ENCODE measurements at regions not wholly inside any gene's neighbourhood (a gene's known extent, or its start where the extent isn't known, plus 50 kb on each side); places are given as distances from the start of the nearest gene placed in this dataset.
"Not testable (repeated sequence)": the region's sequence is repeated elsewhere in the genome, so short reads cannot be mapped to it uniquely, and the experiment has no call there.

DNA sequence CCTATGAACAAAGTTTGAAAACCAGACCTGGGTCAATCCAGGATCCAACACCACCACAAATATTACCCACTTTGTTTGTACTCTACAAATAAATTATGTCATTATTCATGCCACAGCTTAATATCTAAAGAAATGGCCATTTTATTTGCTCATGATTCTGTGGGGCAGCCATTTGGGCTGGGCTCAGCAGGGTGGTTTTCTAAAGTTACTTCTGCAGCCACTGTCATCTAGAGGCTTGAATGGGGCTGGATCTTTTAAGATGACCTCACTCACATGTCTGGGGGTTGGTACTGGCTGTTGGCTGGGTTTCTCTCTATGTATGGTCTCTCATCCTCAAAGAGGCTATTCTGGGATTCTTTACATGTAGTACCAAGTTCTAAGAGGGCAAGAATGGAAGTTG lies 96.2 kb downstream of the VCPKMT start:
- Mint-ChIP-seq H3K27ac (no peak overlapping the region), H3K9me3 (peaks cover 9 to 12% of the 10 kb centered on the region in 2 donors), H3K36me3 (ENCODE audit: insufficient read depth in 2 of 2) (peaks cover 21 to 45% of the 10 kb centered on the region in 2 donors), H3K4me3 (no peak overlapping the region), H3K4me1 (ENCODE audit: low read depth) (peaks cover 62% of the 10 kb centered on the region), H3K27me3 (ENCODE audit: low read depth) (no peaks in the 10 kb centered on the region)
- ATAC-seq (replicated peaks in 1 of 2) (no peak), DNase-seq (no peak)

DNA sequence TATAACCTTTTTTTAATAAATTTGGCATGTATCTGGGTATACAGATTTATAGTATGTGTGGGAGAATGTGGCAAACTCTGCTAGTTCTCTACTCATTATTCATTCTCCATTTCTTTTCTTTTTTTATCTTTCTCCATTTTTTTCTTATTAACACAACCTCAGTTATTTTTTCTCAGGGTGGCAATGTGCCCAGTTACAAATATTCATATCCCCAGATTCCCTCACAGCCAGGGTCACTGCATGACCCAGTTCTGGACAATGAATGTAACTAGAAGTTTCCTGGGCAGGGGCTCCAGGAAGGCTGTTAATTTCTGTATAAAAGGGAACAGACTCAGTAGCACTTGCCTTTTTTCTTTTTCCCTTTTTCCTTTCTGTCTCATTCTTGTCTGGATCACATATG lies 95.6 kb downstream of the VCPKMT start:
- no peak for ATAC-seq (replicated peaks in 1 of 2)
- H3K36me3 Mint-ChIP-seq (ENCODE audit: insufficient read depth in 2 of 2) = peaks cover 26 to 49% of the 10 kb centered on the region in 2 donors
- H3K4me1 Mint-ChIP-seq (ENCODE audit: low read depth) = peaks cover 60% of the 10 kb centered on the region
- H3K27ac Mint-ChIP-seq = peak overlapping the region; percentile 35
- H3K9me3 Mint-ChIP-seq = peaks cover 13 to 17% of the 10 kb centered on the region in 2 donors
- no peak for DNase-seq
- no peaks in the 10 kb centered on the region for H3K27me3 Mint-ChIP-seq (ENCODE audit: low read depth)
- H3K4me3 Mint-ChIP-seq = peak overlapping the region; percentile 53 to 58

DNA sequence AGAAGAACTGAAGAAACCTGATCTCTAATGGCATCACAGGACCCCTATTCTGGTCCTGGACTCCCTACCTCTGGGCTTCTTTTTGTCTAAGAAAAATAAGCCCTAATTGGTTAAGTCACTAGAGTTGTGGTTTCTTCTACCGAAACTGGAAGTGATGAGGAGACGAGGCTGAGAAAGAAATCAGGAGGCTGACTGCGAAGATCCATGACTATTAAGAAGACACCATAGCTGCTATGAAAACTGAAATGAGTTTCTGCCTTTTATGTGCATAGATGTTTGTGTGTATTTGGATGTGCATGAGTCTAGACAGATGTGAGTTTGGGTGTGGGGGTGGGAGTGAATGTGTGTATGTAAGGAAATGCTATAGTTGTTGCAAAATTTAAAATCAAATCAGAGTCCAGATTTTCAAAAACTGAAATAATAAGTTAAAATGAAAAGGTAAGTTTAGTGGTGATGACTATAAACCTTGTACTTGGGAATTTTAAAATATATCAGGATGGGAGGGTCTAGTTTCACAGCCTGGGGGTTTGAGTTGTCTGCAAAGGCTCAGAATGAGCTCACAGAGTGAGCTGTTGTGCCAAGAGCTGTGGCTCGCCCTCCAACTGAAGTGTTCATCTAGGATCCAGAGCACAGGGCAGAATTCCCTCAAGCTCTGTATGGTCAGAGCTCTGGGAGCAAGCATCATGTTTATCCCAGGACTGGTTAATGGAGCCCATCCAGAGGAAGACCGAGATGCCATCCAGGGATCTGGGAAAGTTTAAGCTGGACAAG lies 94.9 kb downstream of the VCPKMT start:
- ATAC-seq (replicated peaks in 1 of 2) = peak; percentile 63 to 68
- Mint-ChIP-seq H3K9me3 (peaks cover 10 to 18% of the 10 kb centered on the region in 2 donors), H3K36me3 (ENCODE audit: insufficient read depth in 2 of 2) (peaks cover 24 to 44% of the 10 kb centered on the region in 2 donors), H3K4me1 (ENCODE audit: low read depth) (peaks cover 55% of the 10 kb centered on the region), H3K4me3 (peak overlapping the region; percentile 53 to 58), H3K27ac (peak overlapping the region; percentile 35), H3K27me3 (ENCODE audit: low read depth) (no peaks in the 10 kb centered on the region)
- DNase-seq = peak in 1 of 2 donors; percentile 6

DNA sequence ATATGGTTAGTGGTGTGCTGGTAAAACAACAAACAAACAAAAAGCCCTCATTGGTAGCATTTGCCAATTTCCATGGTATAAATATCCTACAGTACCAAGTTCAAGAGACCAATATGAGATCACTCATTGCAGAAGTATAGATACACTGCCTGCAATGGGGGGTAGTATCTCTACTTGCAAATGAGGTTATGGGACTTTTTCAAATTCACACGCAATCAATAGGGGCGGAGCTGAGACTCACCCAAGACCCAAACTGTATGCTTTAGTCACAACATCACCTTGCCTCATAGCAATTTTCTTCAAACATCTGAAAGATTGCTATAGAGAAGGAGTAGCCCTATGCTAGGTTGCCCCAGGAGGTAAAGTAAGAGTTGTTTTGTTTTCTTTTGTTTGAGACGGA lies 93.7 kb downstream of the VCPKMT start:
- ATAC-seq (replicated peaks in 1 of 2) = peak; percentile 62 to 67
- Mint-ChIP-seq H3K27ac (no peak overlapping the region), H3K4me1 (ENCODE audit: low read depth) (peaks cover 44% of the 10 kb centered on the region), H3K4me3 (no peak overlapping the region), H3K27me3 (ENCODE audit: low read depth) (no peaks in the 10 kb centered on the region), H3K9me3 (peaks cover 10 to 20% of the 10 kb centered on the region in 2 donors), H3K36me3 (ENCODE audit: insufficient read depth in 2 of 2) (peaks cover 28 to 48% of the 10 kb centered on the region in 2 donors)
- DNase-seq = no peak

DNA sequence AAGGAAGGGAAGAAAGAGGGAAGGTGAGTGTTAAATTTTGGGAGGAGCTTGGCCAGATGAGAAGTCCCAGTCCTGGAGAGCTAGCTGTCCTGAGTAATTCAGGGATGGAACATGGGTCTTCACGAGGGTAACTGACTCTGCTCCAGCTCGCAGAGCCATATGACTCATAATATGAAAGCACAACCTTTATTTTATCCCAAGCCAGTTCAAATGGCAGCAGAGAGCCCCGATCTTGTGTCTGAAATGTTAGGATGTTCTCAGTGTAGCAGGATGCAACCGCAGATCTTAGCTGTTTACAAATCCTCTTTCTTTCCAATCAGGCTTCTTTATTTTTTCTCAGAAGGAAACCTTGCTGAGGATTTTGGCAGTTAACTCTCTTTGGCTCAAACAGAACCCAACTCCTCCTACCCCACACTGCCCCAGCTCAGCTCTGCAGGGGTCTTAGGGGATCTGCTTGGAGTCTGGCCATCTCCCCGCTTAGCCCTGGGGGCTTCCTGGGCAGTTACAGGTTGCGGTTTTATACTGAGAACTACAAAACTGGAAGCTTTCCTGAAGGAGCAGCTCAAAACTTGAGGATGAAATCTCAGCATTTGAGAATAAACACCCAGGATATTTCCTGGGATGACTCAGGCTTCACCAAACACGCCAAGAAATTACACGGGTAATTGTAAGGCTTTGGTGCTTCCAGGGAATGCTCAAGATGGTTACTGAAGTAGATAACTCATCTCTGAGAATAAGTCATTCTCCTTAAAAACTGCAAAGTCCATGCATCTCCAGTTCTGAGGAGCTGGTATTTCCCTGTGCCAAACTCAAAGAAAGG lies 92.5 kb downstream of the VCPKMT start:
- peaks cover 28 to 50% of the 10 kb centered on the region in 2 donors for H3K36me3 Mint-ChIP-seq (ENCODE audit: insufficient read depth in 2 of 2)
- peaks cover 36% of the 10 kb centered on the region for H3K4me1 Mint-ChIP-seq (ENCODE audit: low read depth)
- DNase-seq (no peak), ATAC-seq (replicated peaks in 1 of 2) (peak in 1 of 2 donors; percentile 17)
- H3K9me3 Mint-ChIP-seq = peaks cover 10 to 20% of the 10 kb centered on the region in 2 donors
- no peak overlapping the region for H3K4me3 Mint-ChIP-seq
- no peaks in the 10 kb centered on the region for H3K27me3 Mint-ChIP-seq (ENCODE audit: low read depth)
- no peak overlapping the region for H3K27ac Mint-ChIP-seq

DNA sequence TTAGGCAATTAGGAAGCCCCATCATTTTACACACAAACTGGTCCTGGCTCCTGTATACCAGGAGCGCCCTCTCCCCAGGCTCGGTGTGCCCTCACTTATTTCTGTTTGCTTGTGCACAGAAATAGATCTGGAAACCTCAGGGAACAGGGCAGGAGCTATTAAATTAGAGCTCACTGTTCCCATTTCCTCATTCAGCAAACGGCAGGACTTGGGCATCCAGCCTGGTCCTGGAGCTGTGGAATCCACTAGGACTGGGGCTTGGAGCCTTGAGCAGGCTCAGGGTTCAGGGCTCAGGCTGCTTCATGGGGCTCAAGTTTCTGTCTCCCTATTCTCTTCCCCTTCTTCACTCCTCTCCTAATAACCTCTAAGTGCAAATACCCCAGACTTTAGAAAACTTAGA lies 91.3 kb downstream of the VCPKMT start:
- no peak for DNase-seq
- no peak overlapping the region for H3K4me3 Mint-ChIP-seq
- peaks cover 28 to 51% of the 10 kb centered on the region in 2 donors for H3K36me3 Mint-ChIP-seq (ENCODE audit: insufficient read depth in 2 of 2)
- H3K9me3 Mint-ChIP-seq = peaks cover 8 to 16% of the 10 kb centered on the region in 2 donors
- no peak overlapping the region for H3K27ac Mint-ChIP-seq
- no peaks in the 10 kb centered on the region for H3K27me3 Mint-ChIP-seq (ENCODE audit: low read depth)
- H3K4me1 Mint-ChIP-seq (ENCODE audit: low read depth) = peaks cover 36% of the 10 kb centered on the region
- ATAC-seq (replicated peaks in 1 of 2) = no peak

DNA sequence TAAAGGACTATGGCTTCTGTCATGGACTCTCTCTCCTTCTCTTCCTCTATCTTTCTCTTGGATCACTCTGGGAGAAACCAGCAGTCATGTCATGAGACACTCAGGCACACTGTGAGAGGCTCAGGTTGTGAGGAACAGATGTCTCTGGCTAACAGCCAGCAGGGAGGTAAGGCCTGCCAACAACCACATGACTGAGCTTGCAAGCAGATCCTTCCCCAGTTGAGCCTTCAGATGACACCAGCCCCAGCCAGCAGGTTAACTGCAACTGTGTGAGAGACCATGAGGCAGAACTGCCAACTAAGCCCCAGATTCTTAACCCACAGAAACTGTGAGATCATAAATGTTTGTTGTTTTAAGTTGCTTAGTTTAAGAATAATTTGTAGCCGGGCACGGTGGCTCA lies 90.6 kb downstream of the VCPKMT start:
- no peaks in the 10 kb centered on the region for H3K27me3 Mint-ChIP-seq (ENCODE audit: low read depth)
- H3K4me3 Mint-ChIP-seq = no peak overlapping the region

DNA sequence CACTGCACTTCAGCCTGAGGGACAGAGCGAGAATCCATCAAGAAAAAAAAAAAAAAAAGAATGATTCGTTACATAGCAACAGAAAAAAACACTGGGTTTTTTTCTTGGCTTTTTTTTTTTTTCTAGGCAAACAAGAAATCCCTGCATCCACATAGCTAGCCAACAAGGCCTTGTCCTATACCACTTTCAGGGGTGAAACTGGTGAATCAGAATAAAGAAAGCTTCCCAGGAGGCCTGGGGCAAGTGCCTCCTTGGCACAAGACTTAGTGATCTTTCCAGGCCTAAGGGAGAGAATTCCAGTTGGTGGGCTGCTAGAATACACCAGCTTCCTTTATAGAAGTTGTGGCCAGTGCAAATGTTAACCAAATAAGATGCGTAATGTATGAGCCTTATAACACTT lies 90.0 kb downstream of the VCPKMT start:
- peaks cover 41% of the 10 kb centered on the region for H3K4me1 Mint-ChIP-seq (ENCODE audit: low read depth)
- no peak overlapping the region for H3K27ac Mint-ChIP-seq
- no peak for ATAC-seq (replicated peaks in 1 of 2)
- H3K4me3 Mint-ChIP-seq = no peak overlapping the region
- no peaks in the 10 kb centered on the region for H3K27me3 Mint-ChIP-seq (ENCODE audit: low read depth)
- peaks cover 28 to 46% of the 10 kb centered on the region in 2 donors for H3K36me3 Mint-ChIP-seq (ENCODE audit: insufficient read depth in 2 of 2)
- DNase-seq = no peak
- H3K9me3 Mint-ChIP-seq = peaks cover 8 to 15% of the 10 kb centered on the region in 2 donors

More for the DNA sequence above, 90.6 kb downstream of the VCPKMT start:
- H3K9me3 Mint-ChIP-seq = peaks cover 8 to 12% of the 10 kb centered on the region in 2 donors
- H3K4me1 Mint-ChIP-seq (ENCODE audit: low read depth) = peaks cover 41% of the 10 kb centered on the region
- peak in 1 of 2 donors; percentile 9 for DNase-seq
- no peak overlapping the region for H3K27ac Mint-ChIP-seq
- ATAC-seq (replicated peaks in 1 of 2) = no peak
- H3K36me3 Mint-ChIP-seq (ENCODE audit: insufficient read depth in 2 of 2) = peaks cover 28 to 49% of the 10 kb centered on the region in 2 donors

DNA sequence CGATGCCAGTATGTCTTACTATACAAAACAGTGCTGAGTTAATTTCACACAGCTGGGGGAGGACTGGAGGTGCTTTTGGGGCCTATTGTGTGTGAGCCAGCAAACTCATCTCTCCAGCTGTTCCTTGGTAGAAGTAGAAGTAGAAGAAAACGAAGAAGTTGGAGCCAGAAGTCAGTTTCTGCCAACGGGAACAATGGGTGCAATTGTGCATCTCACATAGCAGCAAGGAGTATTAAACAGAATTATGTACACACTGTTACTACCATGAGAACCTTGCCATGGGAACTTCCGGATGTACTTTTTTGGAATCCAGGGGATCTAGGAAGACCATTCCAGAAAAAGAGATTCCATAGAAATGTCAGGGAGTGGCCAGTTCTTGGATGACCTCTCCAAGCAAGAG lies 88.6 kb downstream of the VCPKMT start:
- Mint-ChIP-seq H3K9me3 (peaks cover 7 to 15% of the 10 kb centered on the region in 2 donors), H3K27me3 (ENCODE audit: low read depth) (no peaks in the 10 kb centered on the region), H3K27ac (no peak overlapping the region), H3K4me1 (ENCODE audit: low read depth) (peaks cover 42% of the 10 kb centered on the region), H3K36me3 (ENCODE audit: insufficient read depth in 2 of 2) (peaks cover 34 to 43% of the 10 kb centered on the region in 2 donors), H3K4me3 (no peak overlapping the region)
- no peak for ATAC-seq (replicated peaks in 1 of 2)
- no peak for DNase-seq

DNA sequence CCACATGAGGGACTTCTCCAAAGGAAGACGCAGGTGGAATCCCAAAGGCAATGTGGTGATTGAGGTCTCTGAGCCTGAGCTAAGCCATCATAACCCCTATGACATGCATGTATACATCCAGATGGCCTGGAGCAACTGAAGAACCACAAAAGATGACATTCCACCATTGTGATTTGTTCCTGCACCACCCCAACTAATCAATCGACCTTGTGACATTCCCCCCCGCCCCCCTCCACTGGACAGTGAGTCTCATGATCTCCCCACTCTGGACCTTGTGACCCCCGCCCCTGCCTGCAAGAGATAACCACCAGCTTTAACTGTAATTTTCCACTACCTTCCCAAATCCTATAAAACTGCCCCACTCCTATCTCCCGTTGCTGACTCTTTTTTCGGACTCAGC lies 87.9 kb downstream of the VCPKMT start:
- ATAC-seq (replicated peaks in 1 of 2) (no peak), DNase-seq (no peak)
- peaks cover 7 to 15% of the 10 kb centered on the region in 2 donors for H3K9me3 Mint-ChIP-seq
- H3K4me1 Mint-ChIP-seq (ENCODE audit: low read depth) = peaks cover 39% of the 10 kb centered on the region
- H3K4me3 Mint-ChIP-seq = no peak overlapping the region
- no peaks in the 10 kb centered on the region for H3K27me3 Mint-ChIP-seq (ENCODE audit: low read depth)
- peaks cover 34 to 41% of the 10 kb centered on the region in 2 donors for H3K36me3 Mint-ChIP-seq (ENCODE audit: insufficient read depth in 2 of 2)
- H3K27ac Mint-ChIP-seq = no peak overlapping the region

DNA sequence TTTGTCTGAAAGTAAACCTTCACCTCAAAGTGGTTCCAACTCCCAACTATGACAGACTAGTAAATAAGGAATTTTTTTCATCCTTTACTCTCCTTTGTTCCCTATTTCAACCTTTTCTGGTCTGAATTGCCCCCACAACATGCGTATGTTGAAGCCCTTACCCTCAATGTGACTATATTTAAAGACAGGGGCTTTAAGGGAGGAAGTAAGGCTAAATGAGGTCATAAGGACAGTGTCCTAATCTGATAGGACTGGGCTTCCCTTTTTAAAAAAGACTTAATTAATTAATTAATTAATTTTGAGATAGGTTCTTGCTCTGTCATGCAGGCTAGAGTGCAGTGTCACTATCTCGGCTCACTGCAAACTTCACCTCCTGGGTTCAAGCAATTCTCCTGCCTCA lies 86.3 kb downstream of the VCPKMT start:
- no peak overlapping the region for H3K27ac Mint-ChIP-seq
- DNase-seq = no peak
- H3K27me3 Mint-ChIP-seq (ENCODE audit: low read depth) = no peaks in the 10 kb centered on the region
- peaks cover 32 to 42% of the 10 kb centered on the region in 2 donors for H3K36me3 Mint-ChIP-seq (ENCODE audit: insufficient read depth in 2 of 2)
- peaks cover 7 to 13% of the 10 kb centered on the region in 2 donors for H3K9me3 Mint-ChIP-seq
- no peak for ATAC-seq (replicated peaks in 1 of 2)
- peaks cover 40% of the 10 kb centered on the region for H3K4me1 Mint-ChIP-seq (ENCODE audit: low read depth)
- H3K4me3 Mint-ChIP-seq = no peak overlapping the region

DNA sequence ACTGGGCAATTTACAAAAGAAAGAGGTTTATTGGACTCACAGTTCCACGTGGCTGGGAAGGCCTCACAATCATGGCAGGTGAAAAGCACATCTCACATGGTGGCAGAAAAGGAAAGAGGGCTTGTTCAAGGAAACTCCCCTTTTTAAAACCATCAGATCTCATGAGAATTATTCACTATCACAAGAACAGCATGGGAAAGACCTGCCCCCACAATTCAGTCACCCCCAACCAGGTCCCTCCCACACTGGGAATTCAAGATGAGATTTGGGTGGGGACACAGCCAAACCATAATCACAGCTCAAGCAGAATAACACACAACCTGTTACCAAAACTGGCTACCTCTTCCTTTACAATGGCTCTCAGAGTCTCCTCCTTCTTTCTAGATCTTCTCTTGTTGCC lies 85.5 kb downstream of the VCPKMT start:
- H3K27ac Mint-ChIP-seq; H3K27me3 Mint-ChIP-seq (ENCODE audit: low read depth); DNase-seq; H3K4me3 Mint-ChIP-seq; H3K9me3 Mint-ChIP-seq; ATAC-seq (replicated peaks in 1 of 2): not testable (repeated sequence)
- peaks cover 36% of the 10 kb centered on the region for H3K4me1 Mint-ChIP-seq (ENCODE audit: low read depth)
- H3K36me3 Mint-ChIP-seq (ENCODE audit: insufficient read depth in 2 of 2) = peaks cover 26 to 36% of the 10 kb centered on the region in 2 donors

Data from activated T-cell treated with anti-CD3 and anti-CD28 coated beads, Interleukin-2, amount 50 U/mL, for 72 hours (primary cell).